ENCODE measurements at regions not wholly inside any gene's neighbourhood (a gene's known extent, or its start where the extent isn't known, plus 50 kb on each side); places are given as distances from the start of the nearest gene placed in this dataset.

GRCh38 chr5:172553167-172553566 lies 87.9 kb upstream of the NEURL1B start:
- no peaks in the 10 kb centered on the region for H3K27me3 ChIP-seq
- DNase-seq = no peak
- H3K9ac ChIP-seq (ENCODE audit: low read depth in 2 of 2, low read length in 2 of 2) = no peak overlapping the region
- H3K9me3 ChIP-seq = no peaks in the 10 kb centered on the region
- TF ChIP-seq CTCF (IDR thresholded peaks at IDR 0.05) = no peak
- H3K27ac ChIP-seq = no peak overlapping the region
- H3K36me3 ChIP-seq = no peaks in the 10 kb centered on the region
- intact Hi-C loops (cut with DNase I) = no loop called here
- no peaks in the 10 kb centered on the region for H3K4me1 ChIP-seq
- H3K4me3 ChIP-seq = no peak overlapping the region

- no peak for DNase-seq
- H3K27me3 ChIP-seq = no peaks in the 10 kb centered on the region
- no peaks in the 10 kb centered on the region for H3K9me3 ChIP-seq
- no peak for TF ChIP-seq CTCF (IDR thresholded peaks at IDR 0.05)
- no peak overlapping the region for H3K9ac ChIP-seq (ENCODE audit: low read depth in 2 of 2, low read length in 2 of 2)
- no peak overlapping the region for H3K4me3 ChIP-seq
- intact Hi-C loops (cut with DNase I) = no loop called here
- H3K27ac ChIP-seq = no peak overlapping the region
- H3K4me1 ChIP-seq = no peaks in the 10 kb centered on the region
- no peaks in the 10 kb centered on the region for H3K36me3 ChIP-seq
These were observed 90.1 kb upstream of the NEURL1B start for GRCh38 chr5:172550996-172551395.

- intact Hi-C loops (cut with DNase I) = no loop called here
- no peak overlapping the region for H3K9ac ChIP-seq (ENCODE audit: low read depth in 2 of 2, low read length in 2 of 2)
- no peak overlapping the region for H3K4me3 ChIP-seq
- no peak overlapping the region for H3K27ac ChIP-seq
- no peaks in the 10 kb centered on the region for H3K9me3 ChIP-seq
- H3K27me3 ChIP-seq = no peaks in the 10 kb centered on the region
- no peaks in the 10 kb centered on the region for H3K36me3 ChIP-seq
- no peaks in the 10 kb centered on the region for H3K4me1 ChIP-seq
- DNase-seq = no peak
- TF ChIP-seq CTCF (IDR thresholded peaks at IDR 0.05) = no peak
These were observed 90.8 kb upstream of the NEURL1B start for GRCh38 chr5:172550096-172550765.

GRCh38 chr5:172549696-172550095 lies 91.4 kb upstream of the NEURL1B start:
- no peak for DNase-seq
- no peak overlapping the region for H3K27ac ChIP-seq
- no peak overlapping the region for H3K9ac ChIP-seq (ENCODE audit: low read depth in 2 of 2, low read length in 2 of 2)
- H3K4me1 ChIP-seq = no peaks in the 10 kb centered on the region
- no peak for TF ChIP-seq CTCF (IDR thresholded peaks at IDR 0.05)
- H3K4me3 ChIP-seq = no peak overlapping the region
- H3K9me3 ChIP-seq = no peaks in the 10 kb centered on the region
- no peaks in the 10 kb centered on the region for H3K36me3 ChIP-seq
- no peaks in the 10 kb centered on the region for H3K27me3 ChIP-seq
- intact Hi-C loops (cut with DNase I) = no loop called here

GRCh38 chr5:172548981-172549687 lies 91.9 kb upstream of the NEURL1B start:
- H3K4me3 ChIP-seq = no peak overlapping the region
- H3K27me3 ChIP-seq = no peaks in the 10 kb centered on the region
- intact Hi-C loops (cut with DNase I) = no loop called here
- H3K36me3 ChIP-seq = no peaks in the 10 kb centered on the region
- H3K9ac ChIP-seq (ENCODE audit: low read depth in 2 of 2, low read length in 2 of 2) = no peak overlapping the region
- no peak for DNase-seq
- TF ChIP-seq CTCF (IDR thresholded peaks at IDR 0.05) = no peak
- H3K27ac ChIP-seq = no peak overlapping the region
- no peaks in the 10 kb centered on the region for H3K4me1 ChIP-seq
- H3K9me3 ChIP-seq = no peaks in the 10 kb centered on the region
